Stomach smooth muscle (tissue), 2 donors: ENCODE measurements at regions not wholly inside any gene's neighbourhood (a gene's known extent, or its start where the extent isn't known, plus 50 kb on each side); places are given as distances from the start of the nearest gene placed in this dataset.

ENCODE experiments used
- H3K27ac ChIP-seq: one replicate; pipeline ENCODE4 v1.7.0; 2013; ENCODE audit warnings: mild to moderate bottlenecking, low read length, inconsistent platforms
- H3K27me3 ChIP-seq, 2 donors: one replicate each; pipeline ENCODE4 v1.7.0; 2013; ENCODE audit warnings: low read length in 2 of 2; ENCODE audit not compliant: insufficient read depth in 2 of 2, control insufficient read depth in 1 of 2
- H3K36me3 ChIP-seq, 2 donors: one replicate each; pipeline ENCODE4 v1.7.0; 2013; ENCODE audit warnings: low read length in 2 of 2; ENCODE audit not compliant: control insufficient read depth in 2 of 2, insufficient read depth in 2 of 2
- H3K4me1 ChIP-seq: one replicate; pipeline ENCODE4 v1.7.0; 2013; ENCODE audit warnings: low read length; ENCODE audit not compliant: control insufficient read depth, insufficient read depth
- H3K4me3 ChIP-seq, 2 donors: one replicate each; pipeline ENCODE4 v1.7.0; 2013; ENCODE audit warnings: low read length in 2 of 2
- H3K9ac ChIP-seq, 2 donors: one replicate each; pipeline ENCODE4 v1.7.0; 2013; ENCODE audit warnings: low read length in 2 of 2, mild to moderate bottlenecking in 1 of 2
- H3K9me3 ChIP-seq, 2 donors: one replicate each; pipeline ENCODE4 v1.7.0; 2013; ENCODE audit warnings: low read length in 2 of 2; ENCODE audit not compliant: control insufficient read depth in 2 of 2
- donor health status: healthy.
- donor health status: Pancreatic carcinoma.

- Histone ChIP-seq H3K27ac (no peak overlapping the region), H3K9me3 (peaks cover 0 to 4% of the 10 kb centered on the region in 2 donors), H3K4me1 (no peaks in the 10 kb centered on the region), H3K27me3 (no peaks in the 10 kb centered on the region), H3K9ac (no peak overlapping the region), H3K36me3 (no peaks in the 10 kb centered on the region), H3K4me3 (no peak overlapping the region)
These were observed 137.0 kb upstream of the IRX4 start for GRCh38 chr5:2019716-2020115.

DNA sequence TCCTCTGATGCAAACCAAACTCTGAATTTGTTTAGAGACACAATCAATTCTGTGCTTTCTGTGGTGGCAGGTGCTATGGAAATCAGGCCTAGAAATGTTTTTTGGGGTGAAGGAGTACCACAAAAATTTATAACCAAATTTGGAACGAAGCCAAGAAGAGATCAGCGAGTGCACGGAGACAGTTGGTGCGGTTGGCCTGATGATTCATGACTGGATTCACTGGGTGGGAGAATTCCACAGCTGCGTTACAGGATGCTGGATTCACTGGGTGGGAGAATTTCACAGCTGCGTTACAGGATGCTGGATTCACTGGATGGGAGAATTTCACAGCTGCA is 135.6 kb upstream of the IRX4 start:
- H3K9ac ChIP-seq = no peak overlapping the region
- H3K27me3 ChIP-seq = no peaks in the 10 kb centered on the region
- no peaks in the 10 kb centered on the region for H3K36me3 ChIP-seq
- no peak overlapping the region for H3K4me3 ChIP-seq
- H3K4me1 ChIP-seq = no peaks in the 10 kb centered on the region
- no peak overlapping the region for H3K27ac ChIP-seq
- peaks cover 0 to 4% of the 10 kb centered on the region in 2 donors for H3K9me3 ChIP-seq

GRCh38 chr5:2017540-2018389 is 135.0 kb upstream of the IRX4 start:
- Histone ChIP-seq H3K36me3 (no peaks in the 10 kb centered on the region), H3K4me3 (no peak overlapping the region), H3K27me3 (no peaks in the 10 kb centered on the region), H3K27ac (no peak overlapping the region), H3K4me1 (no peaks in the 10 kb centered on the region), H3K9ac (no peak overlapping the region), H3K9me3 (peaks cover 0 to 4% of the 10 kb centered on the region in 2 donors)

GRCh38 chr5:2015961-2016360 is 133.2 kb upstream of the IRX4 start:
- Histone ChIP-seq H3K4me3 (no peak overlapping the region), H3K9me3 (no peaks in the 10 kb centered on the region), H3K36me3 (no peaks in the 10 kb centered on the region), H3K27me3 (no peaks in the 10 kb centered on the region), H3K4me1 (no peaks in the 10 kb centered on the region), H3K9ac (no peak overlapping the region), H3K27ac (no peak overlapping the region)

GRCh38 chr5:2015124-2015848 is 132.6 kb upstream of the IRX4 start:
- Histone ChIP-seq H3K9ac (no peak overlapping the region), H3K4me3 (no peak overlapping the region), H3K9me3 (no peaks in the 10 kb centered on the region), H3K27ac (no peak overlapping the region), H3K36me3 (no peaks in the 10 kb centered on the region), H3K4me1 (no peaks in the 10 kb centered on the region), H3K27me3 (no peaks in the 10 kb centered on the region)

DNA sequence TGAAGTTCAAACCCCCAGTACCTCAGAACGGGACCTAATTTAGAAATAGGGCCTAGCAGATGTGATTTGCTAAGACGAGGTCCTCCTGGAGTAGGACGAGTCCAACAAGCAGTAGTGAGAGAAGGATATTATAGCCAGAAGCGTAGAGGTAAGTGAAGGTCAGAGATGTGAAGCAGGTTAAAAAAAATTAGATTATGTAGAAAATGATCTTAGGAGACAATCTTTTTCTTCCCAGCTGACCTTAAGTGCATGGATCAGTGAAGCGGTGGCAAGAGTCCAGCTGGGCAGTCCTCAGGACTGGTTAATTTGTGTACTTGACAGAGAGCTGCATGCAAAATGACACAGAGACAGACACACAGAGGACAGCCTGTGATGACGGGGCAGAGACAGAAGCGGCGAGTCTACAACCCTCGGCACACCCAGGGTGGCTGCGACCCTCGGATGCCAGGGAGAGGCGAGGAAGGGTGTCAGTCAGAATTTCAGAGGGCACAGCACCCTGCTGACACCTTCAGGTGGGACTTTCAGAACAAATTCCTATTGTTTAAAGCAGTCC is 131.4 kb upstream of the IRX4 start:
- no peak overlapping the region for H3K9ac ChIP-seq
- peaks cover under 1% of the 10 kb centered on the region for H3K4me1 ChIP-seq
- no peak overlapping the region for H3K27ac ChIP-seq
- peaks cover 0 to under 1% of the 10 kb centered on the region in 2 donors for H3K27me3 ChIP-seq
- H3K36me3 ChIP-seq = no peaks in the 10 kb centered on the region
- H3K9me3 ChIP-seq = no peaks in the 10 kb centered on the region
- H3K4me3 ChIP-seq = no peak overlapping the region

DNA sequence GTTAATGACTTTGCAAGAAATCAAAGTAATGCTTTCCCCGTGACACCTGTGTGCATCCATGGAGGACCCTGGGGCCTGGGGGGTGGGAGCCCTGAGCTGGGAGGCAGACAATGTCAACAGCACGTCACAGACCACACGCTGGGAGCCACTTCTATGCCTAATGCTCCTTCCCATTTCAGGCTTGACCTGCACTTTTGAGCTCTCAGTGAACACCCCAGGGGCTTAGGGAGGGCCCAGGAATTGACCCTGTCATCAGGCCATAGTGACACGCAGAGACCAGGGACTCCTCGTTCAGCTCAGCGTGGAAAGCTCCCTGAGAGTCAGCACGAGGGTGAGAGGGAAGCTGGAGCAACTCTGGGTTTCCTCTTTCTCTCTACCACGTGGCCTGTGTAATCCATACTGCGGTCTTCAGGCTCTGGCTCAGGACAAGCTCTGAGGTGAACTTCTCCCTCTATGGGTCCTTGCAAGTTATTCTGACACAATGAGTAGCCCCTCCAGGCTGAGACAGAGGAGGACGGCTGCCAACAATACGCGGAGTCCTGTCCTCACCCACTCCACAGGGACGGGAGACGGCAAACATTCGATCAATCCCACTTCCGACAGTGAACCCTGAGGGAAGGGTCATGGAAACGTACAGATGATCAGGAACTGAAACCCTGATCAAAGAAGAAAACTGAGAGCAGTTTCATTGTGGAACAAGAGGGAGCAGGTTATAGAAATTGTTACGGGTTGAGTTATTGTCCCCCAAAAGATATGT is 130.8 kb upstream of the IRX4 start:
- H3K4me3 ChIP-seq = no peak overlapping the region
- peaks cover 5% of the 10 kb centered on the region for H3K4me1 ChIP-seq
- H3K27ac ChIP-seq = no peak overlapping the region
- H3K9me3 ChIP-seq = no peaks in the 10 kb centered on the region
- H3K36me3 ChIP-seq = no peaks in the 10 kb centered on the region
- no peak overlapping the region for H3K9ac ChIP-seq
- peaks cover 0 to 5% of the 10 kb centered on the region in 2 donors for H3K27me3 ChIP-seq

- Histone ChIP-seq H3K9me3 (no peaks in the 10 kb centered on the region), H3K4me3 (no peak overlapping the region), H3K36me3 (no peaks in the 10 kb centered on the region), H3K4me1 (peaks cover 5% of the 10 kb centered on the region), H3K27ac (no peak overlapping the region), H3K27me3 (peaks cover 0 to 5% of the 10 kb centered on the region in 2 donors), H3K9ac (no peak overlapping the region)
These were observed 130.2 kb upstream of the IRX4 start for GRCh38 chr5:2012885-2013284.

- H3K9ac ChIP-seq = no peak overlapping the region
- H3K36me3 ChIP-seq = no peaks in the 10 kb centered on the region
- H3K9me3 ChIP-seq = no peaks in the 10 kb centered on the region
- H3K4me3 ChIP-seq = no peak overlapping the region
- peaks cover 5% of the 10 kb centered on the region for H3K4me1 ChIP-seq
- H3K27me3 ChIP-seq = peaks cover 0 to 7% of the 10 kb centered on the region in 2 donors
- no peak overlapping the region for H3K27ac ChIP-seq
These were observed 129.0 kb upstream of the IRX4 start for GRCh38 chr5:2011481-2012411.

DNA sequence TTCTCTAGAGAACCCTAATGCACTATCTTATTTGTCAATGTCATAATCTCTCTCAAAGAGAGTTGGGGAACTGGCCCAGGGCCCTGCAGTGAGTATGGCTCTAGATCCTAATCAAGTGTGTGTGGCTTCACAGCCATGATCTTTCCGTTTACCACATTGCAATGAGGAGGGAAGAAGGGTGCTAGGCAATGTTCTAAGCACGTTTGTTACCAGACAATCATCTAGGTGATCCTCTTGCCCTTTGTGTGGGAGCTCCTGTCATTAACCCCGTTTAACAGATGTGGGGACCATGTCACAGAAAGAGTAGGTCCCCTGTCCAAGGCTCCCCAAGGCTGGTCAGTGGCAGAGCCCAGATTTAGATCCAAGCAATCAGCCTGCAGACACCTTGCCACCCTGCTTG is 128.2 kb upstream of the IRX4 start:
- H3K4me3 ChIP-seq = no peak overlapping the region
- peaks cover 5% of the 10 kb centered on the region for H3K4me1 ChIP-seq
- H3K9ac ChIP-seq = no peak overlapping the region
- no peaks in the 10 kb centered on the region for H3K9me3 ChIP-seq
- H3K36me3 ChIP-seq = no peaks in the 10 kb centered on the region
- H3K27ac ChIP-seq = no peak overlapping the region
- peaks cover 0 to 7% of the 10 kb centered on the region in 2 donors for H3K27me3 ChIP-seq
